SKM-1 (cell line): ENCODE measurements at regions not wholly inside any gene's neighbourhood (a gene's known extent, or its start where the extent isn't known, plus 50 kb on each side); places are given as distances from the start of the nearest gene placed in this dataset.

Source experiments
- DNase-seq: peaks from one replicate; lab custom pipeline; 2025; ENCODE audit not compliant: unreplicated experiment; lab: John Stamatoyannopoulos, UW

GRCh38 chr1:110816945-110817344 lies 56.0 kb upstream of the CD53 start:
- DNase-seq = no peak

DNA sequence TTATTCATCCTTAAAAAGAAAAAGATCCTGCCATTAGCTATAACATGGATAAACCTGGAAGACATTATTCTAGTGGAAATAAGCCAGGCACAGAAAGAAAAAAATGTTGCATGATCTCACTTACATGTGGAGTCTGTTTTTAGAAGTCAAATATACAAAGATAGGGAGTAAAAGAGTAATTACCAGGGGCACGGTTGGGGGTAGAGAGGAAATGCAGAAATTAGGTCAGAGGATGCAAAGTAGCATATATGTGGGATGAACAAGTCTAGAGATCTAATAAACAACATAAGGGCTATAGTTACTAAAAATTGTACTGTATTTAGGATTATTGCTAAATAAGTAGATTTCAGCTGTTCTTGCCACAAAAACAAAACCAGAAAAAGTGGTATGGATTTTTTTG lies 61.4 kb upstream of the CD53 start:
- DNase-seq = no peak

GRCh38 chr1:110800079-110800478 lies 72.9 kb upstream of the CD53 start:
- no peak for DNase-seq

DNA sequence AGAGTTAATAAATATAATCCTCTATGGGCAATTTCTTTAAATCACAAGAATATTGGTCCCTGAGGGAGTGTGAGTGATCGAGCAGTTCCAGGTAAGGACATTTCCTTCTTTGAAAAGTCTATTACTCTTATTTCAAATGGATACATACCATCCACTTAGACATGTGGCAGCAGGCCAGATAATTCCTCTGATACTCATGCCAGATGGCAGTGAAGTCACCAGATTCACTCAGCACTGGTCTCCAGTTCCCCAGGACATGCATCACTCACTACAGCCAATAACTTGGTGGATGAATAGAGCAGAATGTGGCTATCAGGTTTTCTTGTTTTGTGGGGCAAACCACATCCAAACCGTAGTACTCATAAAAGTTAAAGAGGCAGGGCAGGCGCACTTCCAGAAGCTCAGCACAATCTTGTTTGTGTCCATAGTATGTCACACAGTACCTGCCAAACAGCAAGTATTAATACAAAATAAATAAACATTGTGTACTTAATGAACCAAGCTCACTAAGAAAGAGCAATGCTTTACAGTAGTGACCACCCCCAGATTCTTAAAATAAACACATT lies 74.2 kb upstream of the CD53 start:
- no peak for DNase-seq

- DNase-seq = no peak
These were observed 84.3 kb upstream of the CD53 start for GRCh38 chr1:110788673-110789072.

DNA sequence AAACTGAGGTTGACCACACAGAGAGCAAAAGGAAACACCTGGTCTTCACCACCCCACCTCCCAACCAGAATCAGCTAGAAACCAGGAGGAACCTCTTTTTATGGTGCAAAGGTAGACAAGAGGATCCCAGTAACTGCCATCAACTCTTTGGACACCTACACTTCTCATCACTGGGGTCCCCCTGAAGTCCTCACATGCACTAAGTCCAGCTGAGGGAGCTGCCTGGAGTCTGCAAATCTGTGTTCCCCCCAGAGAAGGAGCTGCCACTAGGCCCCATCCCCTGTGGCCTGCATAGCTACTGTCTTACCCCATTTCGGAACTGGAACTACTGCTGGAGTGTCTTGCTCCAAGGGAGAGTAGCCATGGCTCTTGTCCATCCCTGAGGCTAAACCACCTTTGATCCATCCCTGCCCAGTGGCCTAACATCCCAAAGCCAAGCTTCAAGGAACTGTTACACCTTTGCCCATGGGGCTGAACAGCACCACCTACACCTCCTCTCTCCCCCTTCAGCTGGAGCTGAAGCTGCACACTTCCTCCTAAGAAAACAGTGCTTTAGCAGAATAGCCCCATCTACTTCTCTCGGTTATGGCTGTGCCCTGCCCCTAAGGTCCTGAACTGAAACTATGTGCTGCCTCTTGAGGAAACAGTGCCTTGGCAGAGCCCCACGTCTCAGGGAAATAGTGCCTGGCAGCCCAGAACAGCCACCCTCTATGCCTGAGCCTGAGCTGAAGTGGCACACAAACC lies 85.4 kb upstream of the CD53 start:
- DNase-seq = no peak

GRCh38 chr1:110786802-110787327 lies 86.1 kb upstream of the CD53 start:
- no peak for DNase-seq

GRCh38 chr1:110785612-110786011 lies 87.3 kb upstream of the CD53 start:
- DNase-seq = no peak

DNA sequence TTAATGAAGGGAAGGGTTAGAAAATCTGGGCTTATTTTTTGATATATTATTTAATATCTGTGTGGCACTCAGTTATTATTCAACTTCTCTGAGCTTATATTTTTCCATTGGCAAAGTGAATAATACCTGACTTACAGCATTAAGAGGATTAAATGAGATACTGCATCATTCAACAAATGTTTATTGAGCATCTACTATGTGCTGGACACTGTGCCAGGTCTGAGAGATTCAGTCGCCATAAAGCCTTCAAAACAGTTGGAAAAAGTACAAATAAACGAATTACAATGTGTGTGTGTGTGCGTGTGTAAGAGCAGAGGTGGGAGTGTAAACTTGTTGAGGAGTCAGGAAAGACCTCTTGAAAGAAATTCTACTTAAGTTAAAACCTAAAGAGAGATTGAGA lies 87.9 kb upstream of the CD53 start:
- no peak for DNase-seq

- peak; percentile 70 for DNase-seq
These were observed 89.5 kb upstream of the CD53 start for GRCh38 chr1:110783292-110783918.

DNA sequence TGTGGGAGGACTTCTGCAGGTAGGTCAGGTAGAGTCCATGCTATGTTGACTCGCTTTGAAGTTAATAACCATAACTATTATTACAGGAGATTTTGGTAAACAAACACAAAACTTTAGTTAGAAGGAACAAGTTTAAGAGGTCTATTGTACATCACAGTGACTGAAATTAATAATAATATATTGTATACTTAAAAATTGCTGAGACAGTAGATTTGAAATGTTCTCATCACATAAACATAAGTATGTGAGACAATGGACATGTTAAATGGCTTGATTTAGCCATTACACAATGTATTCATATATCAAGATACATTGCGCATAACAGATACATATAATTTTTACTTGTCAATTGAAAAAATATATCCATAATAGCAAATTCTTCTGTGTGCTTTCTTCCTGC lies 91.4 kb upstream of the CD53 start:
- DNase-seq = no peak

- peak; percentile 44 for DNase-seq
These were observed 92.1 kb upstream of the CD53 start for GRCh38 chr1:110780600-110781484.

DNA sequence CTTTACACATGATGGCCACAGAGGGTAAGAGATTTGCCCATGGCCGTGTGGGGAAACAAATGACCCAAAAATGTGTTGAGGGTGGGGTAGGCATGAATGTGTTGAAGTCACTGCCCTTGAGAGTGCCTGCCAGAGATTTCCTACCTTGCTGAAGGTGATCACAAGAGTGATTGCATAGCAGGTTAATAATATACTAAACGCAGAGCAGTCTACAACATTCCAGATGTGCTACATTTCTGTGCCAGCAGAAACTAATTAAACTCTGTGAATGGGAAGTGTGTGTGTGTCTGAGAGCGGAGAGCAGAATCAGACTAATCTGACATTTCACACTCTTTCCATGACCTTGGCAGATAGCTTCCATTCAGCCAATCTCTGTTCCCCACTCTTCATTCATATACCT lies 93.3 kb upstream of the CD53 start:
- DNase-seq = no peak

- DNase-seq = no peak
These were observed 94.1 kb upstream of the CD53 start for GRCh38 chr1:110778821-110779220.

DNA sequence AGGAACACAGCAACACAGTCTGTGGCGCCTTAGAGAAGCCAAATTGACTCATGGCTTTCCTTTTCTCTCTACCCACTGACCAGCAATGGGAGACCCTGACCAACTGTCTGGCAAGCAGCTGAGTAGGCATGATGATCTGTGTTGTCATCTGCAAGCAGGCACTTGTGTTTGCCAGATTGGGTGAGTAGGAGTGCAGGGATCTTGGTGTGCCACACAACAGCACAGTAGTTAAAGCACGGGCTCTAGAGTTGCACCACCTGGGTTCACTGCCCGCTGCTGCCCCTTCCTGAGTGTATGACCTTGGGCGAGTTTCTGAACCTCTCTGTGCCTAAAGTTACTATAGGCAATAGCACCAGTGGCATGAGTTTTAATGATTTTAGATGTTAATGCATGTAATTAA lies 95.7 kb upstream of the CD53 start:
- DNase-seq = no peak

DNA sequence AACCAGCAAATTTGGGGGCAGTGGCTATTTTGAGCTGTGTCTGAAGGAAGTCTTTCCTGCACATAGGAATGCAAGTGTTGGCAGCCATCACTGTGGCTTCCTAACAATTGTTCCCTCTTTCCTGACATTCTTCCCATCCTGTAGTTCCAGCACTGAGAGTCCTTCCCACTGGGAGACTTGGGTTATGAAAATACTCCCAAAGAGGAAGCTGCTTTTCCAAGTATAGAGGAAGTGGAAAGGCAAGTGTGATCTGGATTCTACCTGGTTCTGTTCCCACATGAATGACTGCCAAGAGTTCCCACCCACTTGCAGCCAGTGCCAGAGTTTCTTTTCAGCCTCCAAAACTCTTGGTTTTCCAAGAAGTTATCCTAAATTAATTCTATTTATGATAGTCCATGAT lies 98.5 kb upstream of the CD53 start:
- no peak for DNase-seq

DNA sequence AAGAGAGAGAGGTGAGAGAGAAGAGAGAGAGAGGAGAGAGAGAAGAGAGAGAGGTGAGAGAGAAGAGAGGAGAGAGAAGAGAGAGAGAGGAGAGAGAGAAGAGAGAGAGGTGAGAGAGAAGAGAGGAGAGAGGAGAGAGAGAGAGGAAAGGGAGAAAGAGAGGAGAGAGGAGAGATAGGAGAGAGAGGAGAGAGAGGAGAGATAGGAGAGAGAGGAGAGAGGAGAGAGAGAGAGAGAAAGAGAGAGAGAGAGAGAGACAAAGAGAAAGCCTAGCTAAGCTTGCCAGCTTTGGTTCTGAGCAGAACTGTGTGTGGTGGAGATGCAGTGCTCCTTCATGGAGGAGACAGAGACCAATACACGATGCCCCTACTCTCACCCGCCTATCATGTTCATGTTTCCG lies 99.1 kb upstream of the KCNA3 start:
- no peak for DNase-seq

GRCh38 chr1:110771245-110772022 lies 96.7 kb upstream of the KCNA3 start:
- no peak for DNase-seq

DNA sequence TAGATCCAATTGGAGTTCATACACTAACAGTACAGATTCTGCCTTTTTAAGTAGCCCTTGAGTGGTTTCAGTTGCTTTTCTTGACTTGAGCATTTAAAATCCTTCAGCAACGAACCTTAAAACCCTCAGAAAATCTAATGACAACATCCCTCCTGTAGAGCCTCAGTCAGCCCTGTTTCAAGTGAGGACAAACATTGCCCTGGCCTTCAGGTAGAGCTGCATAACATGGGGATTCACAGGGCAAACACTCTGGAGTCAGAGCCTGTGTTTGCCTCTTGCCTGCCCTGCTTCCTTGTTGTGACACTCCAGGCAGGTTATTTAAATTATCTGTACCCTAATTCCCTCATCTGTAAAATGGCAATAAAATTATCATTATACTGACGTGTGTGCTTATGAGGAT lies 96.1 kb upstream of the KCNA3 start:
- no peak for DNase-seq

GRCh38 chr1:110768605-110769004 lies 93.9 kb upstream of the KCNA3 start:
- no peak for DNase-seq

DNA sequence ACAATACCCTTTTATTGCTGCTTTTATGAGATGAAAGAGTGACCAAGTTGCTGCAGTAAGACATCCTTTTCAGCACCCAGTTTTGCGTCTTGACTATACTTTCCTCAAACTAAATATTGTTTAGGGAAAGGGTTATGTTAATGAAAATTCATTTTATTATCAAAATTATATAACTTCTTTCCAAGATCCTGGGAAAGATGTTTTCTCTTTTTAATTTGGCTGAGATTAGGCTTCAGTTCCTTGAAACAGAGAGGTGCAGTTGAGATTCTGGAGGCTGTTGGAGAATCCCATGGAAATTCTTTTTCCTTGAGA lies 91.6 kb upstream of the KCNA3 start:
- no peak for DNase-seq
